Neural cell (in vitro differentiated cells): ENCODE measurements at regions not wholly inside any gene's neighbourhood (a gene's known extent, or its start where the extent isn't known, plus 50 kb on each side); places are given as distances from the start of the nearest gene placed in this dataset.

Experiments used
- CTCF ChIP-seq: fragments of 450-650 bp; IDR thresholded peaks from 2 replicates; pipeline ENCODE4 v1.5.1; 2014; ENCODE audit warnings: antibody characterized with exemption, mild to moderate bottlenecking, moderate library complexity; ENCODE audit not compliant: poor library complexity, severe bottlenecking
- MXI1 ChIP-seq: fragments of 450-650 bp; conservative IDR thresholded peaks from 2 replicates; pipeline ENCODE4 v1.6.1; 2014; ENCODE audit warnings: antibody characterized with exemption, mild to moderate bottlenecking; ENCODE audit not compliant: poor library complexity, severe bottlenecking
- POLR2AphosphoS5 ChIP-seq: IDR thresholded peaks from 2 replicates; pipeline ENCODE4 v1.6.1; 2012
- RAD21 ChIP-seq: fragments of 450-650 bp; conservative IDR thresholded peaks from 2 replicates; pipeline ENCODE4 v1.6.1; 2014; ENCODE audit warnings: antibody characterized with exemption, mild to moderate bottlenecking, moderate library complexity

- TF ChIP-seq CTCF = no peak
- TF ChIP-seq MXI1 = no peak
- no peak for TF ChIP-seq POLR2AphosphoS5
- TF ChIP-seq RAD21 = no peak
Measured at GRCh38 chr10:33109788-33110469, 151.9 kb upstream of the ITGB1 start.
